Naive thymus-derived CD4-positive, alpha-beta T cell (primary cell): ENCODE measurements at regions not wholly inside any gene's neighbourhood (a gene's known extent, or its start where the extent isn't known, plus 50 kb on each side); places are given as distances from the start of the nearest gene placed in this dataset.

Experiments
- ATAC-seq: fragments of 150-1000 bp; cut with Tn5 transposase; 2 replicates; pipeline ENCODE4 v1.10.0; 2021; ENCODE audit warnings: mild to moderate bottlenecking, moderate library complexity
- CTCF ChIA-PET: fragments of 350-600 bp; sonication (Branson Sonifier 250); formaldehyde crosslinking; loops from one replicate; lab custom pipeline; 2021; ENCODE audit warnings: antibody characterized with exemption; lab: Charles Lee
- POLR2A ChIA-PET: fragments of 350-600 bp; sonication (Branson Sonifier 250); formaldehyde crosslinking; loops from one replicate; lab custom pipeline; 2021; ENCODE audit warnings: antibody characterized with exemption, inconsistent platforms; lab: Charles Lee
- DNase-seq, 9 donors: peaks; one replicate each; pipeline versions ENCODE4 v3.0.0 to v3.0.0-alpha.2; 2020 to 2022; ENCODE audit warnings: mixed read lengths in 1 of 9
- H3K27ac ChIP-seq: one replicate; pipeline ENCODE4 v1.7.0; 2013; ENCODE audit warnings: mild to moderate bottlenecking, low read depth, low read length, moderate library complexity
- H3K27me3 ChIP-seq, 2 donors: one replicate each; pipeline ENCODE4 v1.7.0; 2013; ENCODE audit warnings: low read length in 2 of 2, mild to moderate bottlenecking in 2 of 2, moderate library complexity in 2 of 2; ENCODE audit not compliant: control insufficient read depth in 2 of 2, insufficient read depth in 2 of 2
- H3K36me3 ChIP-seq, 3 experiments: 1 replicate in 2 of 3; 2 replicates in 1 of 3; pipeline ENCODE4 v1.7.0; 2013; ENCODE audit warnings: low read length in 3 of 3, mild to moderate bottlenecking in 3 of 3, moderate library complexity in 1 of 3; ENCODE audit not compliant: insufficient read depth in 3 of 3, control insufficient read depth in 2 of 3
- H3K4me1 ChIP-seq, 2 donors: one replicate each; pipeline ENCODE4 v1.7.0; 2013; ENCODE audit warnings: low read length in 2 of 2, mild to moderate bottlenecking in 2 of 2, moderate library complexity in 1 of 2; ENCODE audit not compliant: control insufficient read depth in 2 of 2, insufficient read depth in 2 of 2
- H3K4me3 ChIP-seq: 2 replicates; pipeline ENCODE4 v1.7.0; 2013; ENCODE audit warnings: mild to moderate bottlenecking, low read length
- H3K9me3 ChIP-seq, 3 experiments: 1 replicate in 2 of 3; 2 replicates in 1 of 3; pipeline ENCODE4 v1.7.0; 2013; ENCODE audit warnings: low read length in 3 of 3; ENCODE audit not compliant: control insufficient read depth in 2 of 3
- H3K27ac Mint-ChIP-seq, 9 donors: one replicate each; pipeline ENCODE4 v1.8.0; 2020 to 2022; ENCODE audit warnings: mixed read lengths in 9 of 9, mild to moderate bottlenecking in 8 of 9, moderate library complexity in 5 of 9, inconsistent platforms in 2 of 9
- H3K27me3 Mint-ChIP-seq, 5 donors: one replicate each; pipeline ENCODE4 v1.8.0; 2021 to 2022; ENCODE audit warnings: mixed read lengths in 5 of 5, mild to moderate bottlenecking in 1 of 5
- H3K36me3 Mint-ChIP-seq, 5 donors: one replicate each; pipeline ENCODE4 v1.8.0; 2020 to 2022; ENCODE audit warnings: mixed read lengths in 5 of 5, mild to moderate bottlenecking in 3 of 5, inconsistent platforms in 1 of 5
- H3K4me1 Mint-ChIP-seq, 7 donors: one replicate each; pipeline ENCODE4 v1.8.0; 2020 to 2022; ENCODE audit warnings: mixed read lengths in 7 of 7, mild to moderate bottlenecking in 3 of 7, inconsistent platforms in 1 of 7
- H3K4me3 Mint-ChIP-seq, 10 donors: one replicate each; pipeline ENCODE4 v1.8.0; 2020 to 2022; ENCODE audit warnings: mild to moderate bottlenecking in 10 of 10, mixed read lengths in 10 of 10, moderate library complexity in 6 of 10, inconsistent platforms in 2 of 10
- H3K9me3 Mint-ChIP-seq, 11 donors: one replicate each; pipeline ENCODE4 v1.8.0; 2020 to 2022; ENCODE audit warnings: mixed read lengths in 11 of 11, mild to moderate bottlenecking in 4 of 11, inconsistent platforms in 1 of 11, moderate library complexity in 1 of 11
- intact Hi-C, 2 donors: fragments of 100-400 bp; cut with micrococcal nuclease; formaldehyde crosslinking; loops; one replicate each; pipeline ENCODE4 v1.15.1; 2023

GRCh38 chr13:64633948-64634347 lies 2596.2 kb downstream of the PCDH9 start:
- H3K4me3 Mint-ChIP-seq: no peak overlapping the region
- peaks cover 0 to 19% (median 4%) of the 10 kb centered on the region in 11 donors for H3K9me3 Mint-ChIP-seq
- ATAC-seq (no peak), DNase-seq (no peak)
- no peaks in the 10 kb centered on the region for H3K36me3 ChIP-seq
- intact Hi-C loops: no loop called here
- H3K36me3 Mint-ChIP-seq: no peaks in the 10 kb centered on the region
- no peaks in the 10 kb centered on the region for H3K4me1 ChIP-seq
- H3K9me3 ChIP-seq: no peaks in the 10 kb centered on the region
- ChIA-PET POLR2A (no interaction called here), CTCF (no interaction called here)
- H3K27me3 Mint-ChIP-seq: no peaks in the 10 kb centered on the region
- H3K27me3 ChIP-seq: no peaks in the 10 kb centered on the region
- no peak overlapping the region for H3K27ac ChIP-seq
- H3K4me3 ChIP-seq: no peak overlapping the region
- H3K27ac Mint-ChIP-seq: no peak overlapping the region
- no peaks in the 10 kb centered on the region for H3K4me1 Mint-ChIP-seq

DNA sequence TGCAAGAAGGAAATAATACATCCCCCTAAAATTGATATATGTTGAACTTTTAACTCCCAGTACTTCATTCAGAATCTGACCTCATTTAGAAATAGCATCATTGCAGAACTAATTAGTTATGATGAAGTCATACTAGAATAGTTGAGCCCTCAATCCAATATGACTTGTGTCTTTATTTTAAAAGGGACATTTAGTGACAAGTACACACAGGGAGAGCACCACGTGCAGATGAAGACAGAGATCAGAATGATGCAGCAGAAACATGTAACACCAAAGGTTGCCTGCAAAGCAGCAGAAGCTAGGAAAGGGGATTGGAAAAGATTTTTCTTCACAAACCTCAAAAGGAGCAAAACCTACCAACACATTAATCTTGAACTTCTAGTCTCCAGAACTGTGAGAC lies 2602.5 kb downstream of the PCDH9 start:
- Histone ChIP-seq H3K4me1 (no peaks in the 10 kb centered on the region), H3K27ac (no peak overlapping the region), H3K9me3 (no peaks in the 10 kb centered on the region), H3K36me3 (no peaks in the 10 kb centered on the region), H3K4me3 (no peak overlapping the region), H3K27me3 (no peaks in the 10 kb centered on the region)
- Mint-ChIP-seq H3K27ac (no peak overlapping the region), H3K4me3 (no peak overlapping the region), H3K4me1 (no peaks in the 10 kb centered on the region), H3K9me3 (peaks cover 0 to 12% (median 4%) of the 10 kb centered on the region in 11 donors), H3K36me3 (no peaks in the 10 kb centered on the region), H3K27me3 (no peaks in the 10 kb centered on the region)
- POLR2A ChIA-PET: no interaction called here
- no peak for ATAC-seq
- intact Hi-C loops: no loop called here
- no peak for DNase-seq
- CTCF ChIA-PET: no interaction called here

- CTCF ChIA-PET: no interaction called here
- Histone ChIP-seq H3K27me3 (no peaks in the 10 kb centered on the region), H3K9me3 (no peaks in the 10 kb centered on the region), H3K27ac (no peak overlapping the region), H3K36me3 (no peaks in the 10 kb centered on the region), H3K4me3 (no peak overlapping the region), H3K4me1 (no peaks in the 10 kb centered on the region)
- intact Hi-C loops: no loop called here
- no peaks in the 10 kb centered on the region for H3K27me3 Mint-ChIP-seq
- peaks cover 0 to 12% (median 4%) of the 10 kb centered on the region in 11 donors for H3K9me3 Mint-ChIP-seq
- no peaks in the 10 kb centered on the region for H3K4me1 Mint-ChIP-seq
- ATAC-seq (no peak), DNase-seq (no peak)
- H3K4me3 Mint-ChIP-seq: no peak overlapping the region
- POLR2A ChIA-PET: no interaction called here
- H3K36me3 Mint-ChIP-seq: no peaks in the 10 kb centered on the region
- no peak overlapping the region for H3K27ac Mint-ChIP-seq
Measured at GRCh38 chr13:64626105-64626504, 2604.0 kb downstream of the PCDH9 start.

DNA sequence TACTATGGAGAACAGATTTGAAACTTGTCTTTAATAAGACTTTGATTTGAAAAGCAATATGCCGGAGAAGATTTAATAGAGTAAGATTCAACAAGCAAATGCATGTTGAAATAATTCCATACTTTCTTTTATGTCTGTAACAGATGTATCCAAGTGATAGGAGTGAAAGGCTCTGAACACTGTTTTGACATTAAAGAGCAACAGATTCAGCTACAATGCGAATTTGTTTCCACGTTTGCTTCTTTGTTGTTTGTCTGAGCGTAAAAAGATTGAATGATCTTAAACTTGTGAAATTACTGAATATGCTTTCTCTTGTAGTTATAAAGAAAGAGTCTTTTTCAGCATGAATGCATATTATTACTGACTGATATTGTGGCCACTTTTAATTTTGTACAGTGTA lies 2612.9 kb downstream of the PCDH9 start:
- no peak overlapping the region for H3K4me3 Mint-ChIP-seq
- Histone ChIP-seq H3K4me1 (no peaks in the 10 kb centered on the region), H3K4me3 (no peak overlapping the region), H3K36me3 (no peaks in the 10 kb centered on the region), H3K9me3 (no peaks in the 10 kb centered on the region), H3K27me3 (no peaks in the 10 kb centered on the region), H3K27ac (no peak overlapping the region)
- intact Hi-C loops: no loop called here
- DNase-seq (no peak), ATAC-seq (no peak)
- H3K4me1 Mint-ChIP-seq: no peaks in the 10 kb centered on the region
- ChIA-PET CTCF (no interaction called here), POLR2A (no interaction called here)
- H3K9me3 Mint-ChIP-seq: peaks cover 0 to 30% (median 6%) of the 10 kb centered on the region in 11 donors
- no peak overlapping the region for H3K27ac Mint-ChIP-seq
- H3K27me3 Mint-ChIP-seq: no peaks in the 10 kb centered on the region
- H3K36me3 Mint-ChIP-seq: no peaks in the 10 kb centered on the region

GRCh38 chr13:64591971-64592370 lies 2638.2 kb downstream of the PCDH9 start:
- H3K27ac ChIP-seq: no peak overlapping the region
- Mint-ChIP-seq H3K9me3 (peaks cover 0 to 31% (median 11%) of the 10 kb centered on the region in 11 donors), H3K36me3 (no peaks in the 10 kb centered on the region), H3K4me1 (no peaks in the 10 kb centered on the region), H3K27me3 (no peaks in the 10 kb centered on the region), H3K4me3 (no peak overlapping the region), H3K27ac (no peak overlapping the region)
- no peaks in the 10 kb centered on the region for H3K27me3 ChIP-seq
- POLR2A ChIA-PET: no interaction called here
- intact Hi-C loops: no loop called here
- CTCF ChIA-PET: no interaction called here
- no peak overlapping the region for H3K4me3 ChIP-seq
- DNase-seq: no peak
- H3K4me1 ChIP-seq: no peaks in the 10 kb centered on the region
- H3K9me3 ChIP-seq: no peaks in the 10 kb centered on the region
- no peak for ATAC-seq
- H3K36me3 ChIP-seq: no peaks in the 10 kb centered on the region

- Mint-ChIP-seq H3K9me3 (peaks cover 3 to 14% (median 8%) of the 10 kb centered on the region in 11 donors), H3K4me1 (no peaks in the 10 kb centered on the region), H3K27me3 (no peaks in the 10 kb centered on the region), H3K27ac (no peak overlapping the region), H3K36me3 (no peaks in the 10 kb centered on the region), H3K4me3 (no peak overlapping the region)
- H3K36me3 ChIP-seq: no peaks in the 10 kb centered on the region
- H3K9me3 ChIP-seq: no peaks in the 10 kb centered on the region
- no peak overlapping the region for H3K4me3 ChIP-seq
- H3K4me1 ChIP-seq: no peaks in the 10 kb centered on the region
- no peaks in the 10 kb centered on the region for H3K27me3 ChIP-seq
- ChIA-PET POLR2A (no interaction called here), CTCF (no interaction called here)
- H3K27ac ChIP-seq: no peak overlapping the region
- ATAC-seq: no peak
- intact Hi-C loops: no loop called here
- DNase-seq: no peak
Measured at GRCh38 chr13:64579331-64579730, 2650.8 kb downstream of the PCDH9 start.

DNA sequence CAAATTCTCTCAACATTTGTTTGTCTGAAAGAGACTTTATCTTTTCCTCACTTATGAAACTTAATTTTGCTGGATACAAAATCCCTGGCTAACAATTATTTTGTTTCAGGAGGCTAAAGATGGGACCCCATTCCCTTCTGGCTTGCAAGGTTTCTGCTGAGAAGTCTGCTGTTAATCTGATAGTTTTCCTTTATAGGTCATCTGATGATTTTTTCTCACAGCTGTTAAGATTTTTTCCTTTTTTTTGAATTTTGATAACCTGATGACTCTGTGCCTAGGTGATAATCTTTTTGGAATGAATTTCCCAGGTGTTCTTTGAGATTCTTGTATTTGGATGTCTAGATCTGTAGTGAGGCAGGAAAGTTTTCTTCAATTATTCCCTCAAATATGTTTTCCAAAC lies 2661.4 kb downstream of the PCDH9 start:
- Mint-ChIP-seq H3K27ac (no peak overlapping the region), H3K27me3 (no peaks in the 10 kb centered on the region)
- CTCF ChIA-PET: no interaction called here

More for the DNA sequence above, 2661.4 kb downstream of the PCDH9 start:
- H3K4me3 Mint-ChIP-seq: no peak overlapping the region
- Histone ChIP-seq H3K36me3 (no peaks in the 10 kb centered on the region), H3K4me3 (no peak overlapping the region), H3K27me3 (no peaks in the 10 kb centered on the region), H3K9me3 (no peaks in the 10 kb centered on the region), H3K4me1 (no peaks in the 10 kb centered on the region), H3K27ac (no peak overlapping the region)
- ATAC-seq (no peak), DNase-seq (no peak)
- no peaks in the 10 kb centered on the region for H3K4me1 Mint-ChIP-seq
- no peaks in the 10 kb centered on the region for H3K36me3 Mint-ChIP-seq
- H3K9me3 Mint-ChIP-seq: peaks cover 5 to 44% (median 13%) of the 10 kb centered on the region in 11 donors
- intact Hi-C loops: no loop called here
- POLR2A ChIA-PET: no interaction called here
